ENCODE measurements at regions not wholly inside any gene's neighbourhood (a gene's known extent, or its start where the extent isn't known, plus 50 kb on each side); places are given as distances from the start of the nearest gene placed in this dataset.
"Not testable (repeated sequence)": the region's sequence is repeated elsewhere in the genome, so short reads cannot be mapped to it uniquely, and the experiment has no call there.

GRCh38 chr3:135641761-135642160 is 323.8 kb upstream of the PPP2R3A start:
- DNase-seq (ENCODE audit: low spot score), result no peak
- intact Hi-C loops (cut with micrococcal nuclease), result no loop called here
- H3K4me1 Mint-ChIP-seq (ENCODE audit: low read depth), result no peaks in the 10 kb centered on the region
- H3K36me3 Mint-ChIP-seq (ENCODE audit: low read depth), result no peaks in the 10 kb centered on the region
- H3K9me3 Mint-ChIP-seq, result no peaks in the 10 kb centered on the region
- H3K27ac Mint-ChIP-seq, result no peak overlapping the region
- no peak overlapping the region for H3K4me3 Mint-ChIP-seq (ENCODE audit: low read depth)
- no peaks in the 10 kb centered on the region for H3K27me3 Mint-ChIP-seq (ENCODE audit: low read depth)

- Mint-ChIP-seq H3K27me3 (ENCODE audit: low read depth) (no peaks in the 10 kb centered on the region), H3K27ac (no peak overlapping the region), H3K4me3 (ENCODE audit: low read depth) (no peak overlapping the region), H3K9me3 (peaks cover 10% of the 10 kb centered on the region), H3K36me3 (ENCODE audit: low read depth) (no peaks in the 10 kb centered on the region), H3K4me1 (ENCODE audit: low read depth) (no peaks in the 10 kb centered on the region)
- intact Hi-C loops (cut with micrococcal nuclease), result no loop called here
- DNase-seq (ENCODE audit: low spot score), result no peak
These were observed 320.0 kb upstream of the PPP2R3A start for GRCh38 chr3:135645541-135645940.

- no peak for DNase-seq (ENCODE audit: low spot score)
- Mint-ChIP-seq H3K27ac (no peak overlapping the region), H3K27me3 (ENCODE audit: low read depth) (no peaks in the 10 kb centered on the region), H3K4me1 (ENCODE audit: low read depth) (no peaks in the 10 kb centered on the region), H3K36me3 (ENCODE audit: low read depth) (no peaks in the 10 kb centered on the region), H3K4me3 (ENCODE audit: low read depth) (no peak overlapping the region), H3K9me3 (peaks cover 10% of the 10 kb centered on the region)
- intact Hi-C loops (cut with micrococcal nuclease), result no loop called here
These were observed 318.7 kb upstream of the PPP2R3A start for GRCh38 chr3:135646873-135647272.

- intact Hi-C loops (cut with micrococcal nuclease), result no loop called here
- H3K4me3 Mint-ChIP-seq (ENCODE audit: low read depth), result no peak overlapping the region
- H3K27ac Mint-ChIP-seq, result no peak overlapping the region
- no peaks in the 10 kb centered on the region for H3K27me3 Mint-ChIP-seq (ENCODE audit: low read depth)
- no peak for DNase-seq (ENCODE audit: low spot score)
- no peaks in the 10 kb centered on the region for H3K36me3 Mint-ChIP-seq (ENCODE audit: low read depth)
- H3K9me3 Mint-ChIP-seq, result peaks cover 10% of the 10 kb centered on the region
- H3K4me1 Mint-ChIP-seq (ENCODE audit: low read depth), result no peaks in the 10 kb centered on the region
These were observed 316.2 kb upstream of the PPP2R3A start for GRCh38 chr3:135649361-135649760.

- intact Hi-C loops (cut with micrococcal nuclease), result no loop called here
- H3K9me3 Mint-ChIP-seq, result peaks cover 10% of the 10 kb centered on the region
These were observed 315.2 kb upstream of the PPP2R3A start for GRCh38 chr3:135650309-135650708.

GRCh38 chr3:135652388-135652787 is 313.1 kb upstream of the PPP2R3A start:
- no peak overlapping the region for H3K4me3 Mint-ChIP-seq (ENCODE audit: low read depth)
- DNase-seq (ENCODE audit: low spot score), result no peak
- no peaks in the 10 kb centered on the region for H3K4me1 Mint-ChIP-seq (ENCODE audit: low read depth)
- H3K27me3 Mint-ChIP-seq (ENCODE audit: low read depth), result no peaks in the 10 kb centered on the region
- no peak overlapping the region for H3K27ac Mint-ChIP-seq
- peaks cover 10% of the 10 kb centered on the region for H3K9me3 Mint-ChIP-seq
- no peaks in the 10 kb centered on the region for H3K36me3 Mint-ChIP-seq (ENCODE audit: low read depth)
- intact Hi-C loops (cut with micrococcal nuclease), result no loop called here

More at GRCh38 chr3:135650309-135650708, 315.2 kb upstream of the PPP2R3A start:
- Mint-ChIP-seq H3K4me3 (ENCODE audit: low read depth) (no peak overlapping the region), H3K36me3 (ENCODE audit: low read depth) (no peaks in the 10 kb centered on the region), H3K27me3 (ENCODE audit: low read depth) (no peaks in the 10 kb centered on the region), H3K4me1 (ENCODE audit: low read depth) (no peaks in the 10 kb centered on the region), H3K27ac (no peak overlapping the region)
- no peak for DNase-seq (ENCODE audit: low spot score)

GRCh38 chr3:135655328-135655727 is 310.2 kb upstream of the PPP2R3A start:
- Mint-ChIP-seq H3K9me3 (peaks cover 5% of the 10 kb centered on the region), H3K4me3 (ENCODE audit: low read depth) (no peak overlapping the region), H3K27ac (no peak overlapping the region), H3K4me1 (ENCODE audit: low read depth) (no peaks in the 10 kb centered on the region), H3K36me3 (ENCODE audit: low read depth) (no peaks in the 10 kb centered on the region), H3K27me3 (ENCODE audit: low read depth) (no peaks in the 10 kb centered on the region)
- DNase-seq (ENCODE audit: low spot score), result no peak
- intact Hi-C loops (cut with micrococcal nuclease), result no loop called here

- H3K27me3 Mint-ChIP-seq (ENCODE audit: low read depth); H3K36me3 Mint-ChIP-seq (ENCODE audit: low read depth); intact Hi-C loops (cut with micrococcal nuclease); H3K4me1 Mint-ChIP-seq (ENCODE audit: low read depth); H3K4me3 Mint-ChIP-seq (ENCODE audit: low read depth); H3K9me3 Mint-ChIP-seq; H3K27ac Mint-ChIP-seq; DNase-seq (ENCODE audit: low spot score): not testable (repeated sequence)
These were observed 307.1 kb upstream of the PPP2R3A start for GRCh38 chr3:135658451-135658850.

GRCh38 chr3:135667061-135667460 is 298.5 kb upstream of the PPP2R3A start:
- Mint-ChIP-seq H3K27ac (no peak overlapping the region), H3K4me1 (ENCODE audit: low read depth) (no peaks in the 10 kb centered on the region), H3K9me3 (peaks cover 10% of the 10 kb centered on the region), H3K36me3 (ENCODE audit: low read depth) (no peaks in the 10 kb centered on the region), H3K4me3 (ENCODE audit: low read depth) (no peak overlapping the region), H3K27me3 (ENCODE audit: low read depth) (no peaks in the 10 kb centered on the region)
- no peak for DNase-seq (ENCODE audit: low spot score)
- intact Hi-C loops (cut with micrococcal nuclease), result no loop called here

GRCh38 chr3:135674508-135674907 is 291.0 kb upstream of the PPP2R3A start:
- Mint-ChIP-seq H3K4me1 (ENCODE audit: low read depth) (no peaks in the 10 kb centered on the region), H3K4me3 (ENCODE audit: low read depth) (no peak overlapping the region), H3K9me3 (peaks cover 12% of the 10 kb centered on the region), H3K27me3 (ENCODE audit: low read depth) (no peaks in the 10 kb centered on the region), H3K27ac (no peak overlapping the region), H3K36me3 (ENCODE audit: low read depth) (no peaks in the 10 kb centered on the region)
- no peak for DNase-seq (ENCODE audit: low spot score)
- intact Hi-C loops (cut with micrococcal nuclease), result no loop called here

- Mint-ChIP-seq H3K9me3 (peaks cover 19% of the 10 kb centered on the region), H3K36me3 (ENCODE audit: low read depth) (no peaks in the 10 kb centered on the region), H3K27ac (no peak overlapping the region), H3K4me1 (ENCODE audit: low read depth) (no peaks in the 10 kb centered on the region), H3K27me3 (ENCODE audit: low read depth) (no peaks in the 10 kb centered on the region), H3K4me3 (ENCODE audit: low read depth) (no peak overlapping the region)
- intact Hi-C loops (cut with micrococcal nuclease), result no loop called here
- no peak for DNase-seq (ENCODE audit: low spot score)
These were observed 287.1 kb upstream of the PPP2R3A start for GRCh38 chr3:135678386-135678785.

- intact Hi-C loops (cut with micrococcal nuclease), result no loop called here
- Mint-ChIP-seq H3K27ac (no peak overlapping the region), H3K27me3 (ENCODE audit: low read depth) (no peaks in the 10 kb centered on the region), H3K9me3 (no peaks in the 10 kb centered on the region), H3K36me3 (ENCODE audit: low read depth) (no peaks in the 10 kb centered on the region), H3K4me1 (ENCODE audit: low read depth) (no peaks in the 10 kb centered on the region), H3K4me3 (ENCODE audit: low read depth) (no peak overlapping the region)
- no peak for DNase-seq (ENCODE audit: low spot score)
These were observed 277.5 kb upstream of the PPP2R3A start for GRCh38 chr3:135688003-135688402.

- H3K27ac Mint-ChIP-seq, result no peak overlapping the region
- H3K36me3 Mint-ChIP-seq (ENCODE audit: low read depth), result no peaks in the 10 kb centered on the region
- intact Hi-C loops (cut with micrococcal nuclease), result no loop called here
- no peaks in the 10 kb centered on the region for H3K4me1 Mint-ChIP-seq (ENCODE audit: low read depth)
- no peaks in the 10 kb centered on the region for H3K27me3 Mint-ChIP-seq (ENCODE audit: low read depth)
- H3K4me3 Mint-ChIP-seq (ENCODE audit: low read depth), result no peak overlapping the region
- no peak for DNase-seq (ENCODE audit: low spot score)
- H3K9me3 Mint-ChIP-seq, result no peaks in the 10 kb centered on the region
These were observed 274.9 kb upstream of the PPP2R3A start for GRCh38 chr3:135690664-135691063.

- Mint-ChIP-seq H3K4me1 (ENCODE audit: low read depth) (no peaks in the 10 kb centered on the region), H3K27ac (no peak overlapping the region), H3K27me3 (ENCODE audit: low read depth) (no peaks in the 10 kb centered on the region), H3K4me3 (ENCODE audit: low read depth) (no peak overlapping the region), H3K9me3 (no peaks in the 10 kb centered on the region), H3K36me3 (ENCODE audit: low read depth) (no peaks in the 10 kb centered on the region)
- DNase-seq (ENCODE audit: low spot score), result no peak
- intact Hi-C loops (cut with micrococcal nuclease), result no loop called here
These were observed 274.3 kb upstream of the PPP2R3A start for GRCh38 chr3:135691240-135691639.

All from activated T-helper 2 cell treated with anti-CD3 and anti-CD28 coated beads, Interferon-gamma antibody, Interleukin-2, Interleukin-4, amounts not matched to agents 10 μg/mL and 5 μg/mL and 100 μg/mL, durations not matched to agents 14 hours and 24 hours and 36 hours (primary cell).